ENCODE measurements at regions not wholly inside any gene's neighbourhood (a gene's known extent, or its start where the extent isn't known, plus 50 kb on each side); places are given as distances from the start of the nearest gene placed in this dataset.

DNA sequence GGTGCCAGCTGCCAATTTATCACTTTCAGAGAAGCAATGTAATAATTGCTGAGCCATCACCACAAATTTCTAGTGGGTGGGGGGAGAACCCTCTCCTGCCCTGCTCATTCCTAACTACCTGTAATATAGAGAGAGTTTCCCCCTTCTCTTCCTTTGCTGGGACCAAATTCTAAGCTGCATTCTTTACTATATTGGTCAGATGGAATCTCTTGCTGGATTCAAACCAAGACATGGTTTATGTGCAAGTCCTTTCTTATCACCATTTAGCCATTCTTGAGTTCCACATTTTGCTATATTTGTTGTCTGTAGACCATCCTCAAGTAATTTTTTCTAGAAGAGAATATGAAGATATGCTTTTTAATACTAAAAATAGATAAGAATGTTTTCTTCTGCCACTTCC is 452.1 kb downstream of the MN1 start:
- no peaks in the 10 kb centered on the region for H3K9me3 ChIP-seq
- H3K4me3 ChIP-seq (replicated peaks in 1 of 3): no peak overlapping the region
- TF ChIP-seq POLR2A (IDR thresholded peaks at IDR 0.05): no peak
- TF ChIP-seq, protein P1, sequence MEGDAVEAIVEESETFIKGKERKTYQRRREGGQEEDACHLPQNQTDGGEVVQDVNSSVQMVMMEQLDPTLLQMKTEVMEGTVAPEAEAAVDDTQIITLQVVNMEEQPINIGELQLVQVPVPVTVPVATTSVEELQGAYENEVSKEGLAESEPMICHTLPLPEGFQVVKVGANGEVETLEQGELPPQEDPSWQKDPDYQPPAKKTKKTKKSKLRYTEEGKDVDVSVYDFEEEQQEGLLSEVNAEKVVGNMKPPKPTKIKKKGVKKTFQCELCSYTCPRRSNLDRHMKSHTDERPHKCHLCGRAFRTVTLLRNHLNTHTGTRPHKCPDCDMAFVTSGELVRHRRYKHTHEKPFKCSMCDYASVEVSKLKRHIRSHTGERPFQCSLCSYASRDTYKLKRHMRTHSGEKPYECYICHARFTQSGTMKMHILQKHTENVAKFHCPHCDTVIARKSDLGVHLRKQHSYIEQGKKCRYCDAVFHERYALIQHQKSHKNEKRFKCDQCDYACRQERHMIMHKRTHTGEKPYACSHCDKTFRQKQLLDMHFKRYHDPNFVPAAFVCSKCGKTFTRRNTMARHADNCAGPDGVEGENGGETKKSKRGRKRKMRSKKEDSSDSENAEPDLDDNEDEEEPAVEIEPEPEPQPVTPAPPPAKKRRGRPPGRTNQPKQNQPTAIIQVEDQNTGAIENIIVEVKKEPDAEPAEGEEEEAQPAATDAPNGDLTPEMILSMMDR (IDR thresholded peaks at IDR 0.05): no peak
- H3K27me3 ChIP-seq: no peaks in the 10 kb centered on the region
- no peak for DNase-seq
- H3K4me1 ChIP-seq: peaks cover 38 to 42% of the 10 kb centered on the region in 2 donors
- no peaks in the 10 kb centered on the region for H3K36me3 ChIP-seq
- H3K27ac ChIP-seq: peak overlapping the region in 2 of 3 donors; percentile 85 to 86
- intact Hi-C loops (cut with DNase I): no loop called here

DNA sequence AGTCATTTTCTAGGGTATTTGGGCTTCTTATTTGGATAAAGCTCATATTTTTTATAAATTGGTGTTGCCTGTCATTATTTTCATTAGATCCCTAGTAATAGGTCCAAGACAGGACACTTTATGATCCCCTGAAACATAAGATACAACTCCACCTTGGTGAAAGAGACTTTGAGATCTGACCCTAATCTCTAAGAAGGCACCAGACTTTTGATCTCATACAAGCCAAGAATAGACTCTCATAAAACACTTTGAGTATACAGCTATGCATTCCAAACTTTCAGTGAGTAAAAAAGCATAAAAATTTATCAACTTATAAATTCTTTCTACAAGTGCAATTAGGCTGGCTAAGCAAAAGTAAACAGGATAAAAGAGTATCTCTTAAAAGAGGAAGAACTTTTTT is 451.2 kb downstream of the MN1 start:
- no peak overlapping the region for H3K27ac ChIP-seq
- no peaks in the 10 kb centered on the region for H3K9me3 ChIP-seq
- H3K36me3 ChIP-seq: no peaks in the 10 kb centered on the region
- TF ChIP-seq, protein P1 (IDR thresholded peaks at IDR 0.05): no peak
- no peak for TF ChIP-seq POLR2A (IDR thresholded peaks at IDR 0.05)
- DNase-seq: no peak
- intact Hi-C loops (cut with DNase I): no loop called here
- H3K4me3 ChIP-seq (replicated peaks in 1 of 3): no peak overlapping the region
- no peaks in the 10 kb centered on the region for H3K27me3 ChIP-seq
- peaks cover 29 to 35% of the 10 kb centered on the region in 2 donors for H3K4me1 ChIP-seq

DNA sequence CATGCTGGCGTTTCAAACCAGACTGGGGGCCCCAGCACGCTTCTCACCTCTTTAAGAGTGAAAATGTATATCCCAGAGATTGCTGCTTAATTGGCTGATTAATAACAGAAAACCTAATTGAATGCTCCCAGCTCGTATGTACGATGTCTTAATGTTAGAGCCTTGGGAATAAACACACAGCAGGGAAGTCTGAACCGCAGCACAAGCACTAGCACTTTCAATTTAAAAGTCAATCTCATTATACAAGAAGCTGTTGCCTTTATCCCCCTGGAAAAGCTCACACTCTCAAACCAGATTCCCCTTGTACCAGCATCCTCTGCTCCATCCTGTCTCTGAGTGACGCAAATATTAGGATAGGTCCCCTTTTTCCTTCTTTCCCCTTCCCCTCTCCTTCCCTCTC is 449.1 kb downstream of the MN1 start:
- TF ChIP-seq, protein P1 (IDR thresholded peaks at IDR 0.05): no peak
- no peak for TF ChIP-seq POLR2A (IDR thresholded peaks at IDR 0.05)
- peaks cover 14 to 20% of the 10 kb centered on the region in 2 donors for H3K4me1 ChIP-seq
- H3K9me3 ChIP-seq: no peaks in the 10 kb centered on the region
- 70 to 71% methylated on average over 6 of the region's 6 CpGs for WGBS, 2 donors
- no peak overlapping the region for H3K27ac ChIP-seq
- H3K36me3 ChIP-seq: no peaks in the 10 kb centered on the region
- H3K4me3 ChIP-seq (replicated peaks in 1 of 3): no peak overlapping the region
- no peaks in the 10 kb centered on the region for H3K27me3 ChIP-seq
- intact Hi-C loops (cut with DNase I): no loop called here
- no peak for DNase-seq

DNA sequence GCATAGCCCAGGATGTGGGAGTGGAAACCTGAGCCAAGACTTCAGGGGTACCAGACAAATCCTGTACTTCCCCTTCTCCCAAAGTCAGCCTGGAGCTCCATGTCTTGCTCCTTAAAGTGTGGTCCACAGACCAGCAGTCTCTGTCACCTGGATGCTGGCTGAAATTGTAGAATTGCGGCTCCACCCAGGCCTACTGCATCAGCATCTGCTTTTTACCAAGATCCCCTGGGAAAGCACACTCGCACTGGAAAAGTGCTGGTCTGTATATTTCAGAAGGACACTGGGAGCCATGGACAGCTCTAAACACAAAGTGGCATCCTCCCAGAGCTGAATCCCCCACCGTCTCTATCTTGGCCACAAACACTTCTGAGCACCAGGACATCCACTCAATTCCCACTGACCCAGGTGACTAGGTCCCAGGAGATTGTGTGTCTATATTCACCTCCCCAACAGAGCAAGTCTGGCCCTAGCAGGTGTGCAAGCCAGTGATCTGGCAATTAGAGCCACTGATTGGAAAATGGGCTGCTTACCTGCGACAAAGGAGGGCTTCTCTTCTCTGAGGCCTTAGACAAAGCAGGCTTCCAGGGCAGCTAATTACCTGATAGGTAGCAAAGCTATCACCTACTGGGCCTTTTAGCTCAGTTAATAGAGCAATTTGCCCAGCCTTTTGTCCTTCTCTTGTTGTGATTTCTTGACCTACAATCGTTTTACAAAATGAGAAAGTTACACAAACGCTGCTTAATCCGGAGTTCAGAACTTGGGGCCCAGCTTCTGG is 443.3 kb downstream of the MN1 start:
- Histone ChIP-seq H3K36me3 (no peaks in the 10 kb centered on the region), H3K4me3 (replicated peaks in 1 of 3) (no peak overlapping the region), H3K9me3 (no peaks in the 10 kb centered on the region), H3K4me1 (no peaks in the 10 kb centered on the region), H3K27ac (no peak overlapping the region), H3K27me3 (no peaks in the 10 kb centered on the region)
- no peak for TF ChIP-seq POLR2A (IDR thresholded peaks at IDR 0.05)
- TF ChIP-seq, protein P1 (IDR thresholded peaks at IDR 0.05): no peak
- DNase-seq: no peak
- 68 to 83% methylated on average over 7 of the region's 7 CpGs for WGBS, 2 donors
- intact Hi-C loops (cut with DNase I): no loop called here

DNA sequence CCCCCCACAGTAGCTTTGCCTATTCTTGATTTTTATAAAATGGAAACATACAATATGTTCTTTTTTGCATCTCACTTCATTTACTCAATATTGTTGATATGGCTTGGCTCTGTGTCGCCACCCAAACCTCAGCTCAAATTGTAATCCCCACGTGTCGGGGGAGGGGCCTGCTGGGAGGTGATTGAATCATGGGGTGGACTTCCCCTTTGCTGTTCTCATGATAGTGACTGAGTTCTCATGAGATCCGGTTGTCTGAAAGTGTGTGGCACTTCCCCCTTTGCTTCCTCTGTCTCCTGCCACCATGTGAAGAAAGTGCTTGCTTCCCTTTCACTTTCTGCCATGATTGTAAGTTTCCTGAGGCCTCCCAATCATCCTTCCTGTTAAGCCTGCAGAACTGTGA is 431.3 kb downstream of the MN1 start:
- no peaks in the 10 kb centered on the region for H3K27me3 ChIP-seq
- no peaks in the 10 kb centered on the region for H3K4me1 ChIP-seq
- H3K36me3 ChIP-seq: no peaks in the 10 kb centered on the region
- WGBS, 2 donors: 71 to 82% methylated on average over 4 of the region's 4 CpGs
- TF ChIP-seq, protein P1 (IDR thresholded peaks at IDR 0.05): no peak
- no peak for TF ChIP-seq POLR2A (IDR thresholded peaks at IDR 0.05)
- no peaks in the 10 kb centered on the region for H3K9me3 ChIP-seq
- no peak overlapping the region for H3K4me3 ChIP-seq (replicated peaks in 1 of 3)
- DNase-seq: no peak
- H3K27ac ChIP-seq: no peak overlapping the region
- intact Hi-C loops (cut with DNase I): no loop called here
